HEK293T (cell line): ENCODE measurements at regions not wholly inside any gene's neighbourhood (a gene's known extent, or its start where the extent isn't known, plus 50 kb on each side); places are given as distances from the start of the nearest gene placed in this dataset.

ENCODE experiments used
- FOXM1 ChIP-seq: fragments of 450-650 bp; IDR thresholded peaks from 2 replicates; pipeline ENCODE4 v1.6.1; 2017; ENCODE audit warnings: mild to moderate bottlenecking, borderline replicate concordance
- SUZ12 ChIP-seq: fragments of 450-650 bp; IDR thresholded peaks from 2 replicates; pipeline ENCODE4 v1.6.1; 2016; ENCODE audit warnings: mild to moderate bottlenecking
- TF ChIP-seq, protein P1 (sequence below): fragments of 450-650 bp; IDR thresholded peaks from 2 replicates; pipeline ENCODE4 v1.6.1; 2016

DNA sequence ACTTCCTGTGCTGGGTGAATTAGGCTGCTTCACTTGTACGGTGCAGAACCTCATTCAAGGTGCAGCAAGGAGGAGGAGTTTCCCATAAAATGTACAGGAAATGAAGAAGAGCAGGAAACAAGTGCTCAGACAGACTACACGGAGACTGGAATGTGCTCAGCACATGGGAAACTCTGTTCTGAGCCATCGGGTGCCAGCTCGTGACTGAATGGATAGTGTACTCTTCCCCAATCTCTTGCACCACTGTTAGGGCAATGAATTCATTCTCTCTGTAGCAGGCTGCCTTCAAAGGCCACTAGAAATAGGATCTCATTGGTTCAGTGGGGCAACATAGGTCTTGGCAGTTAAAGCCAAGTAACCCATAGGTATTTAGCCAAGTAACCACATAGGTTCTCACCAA is 200.0 kb upstream of the LDB2 start:
- TF ChIP-seq FOXM1 (no peak), SUZ12 (no peak)
- TF ChIP-seq, protein P1, sequence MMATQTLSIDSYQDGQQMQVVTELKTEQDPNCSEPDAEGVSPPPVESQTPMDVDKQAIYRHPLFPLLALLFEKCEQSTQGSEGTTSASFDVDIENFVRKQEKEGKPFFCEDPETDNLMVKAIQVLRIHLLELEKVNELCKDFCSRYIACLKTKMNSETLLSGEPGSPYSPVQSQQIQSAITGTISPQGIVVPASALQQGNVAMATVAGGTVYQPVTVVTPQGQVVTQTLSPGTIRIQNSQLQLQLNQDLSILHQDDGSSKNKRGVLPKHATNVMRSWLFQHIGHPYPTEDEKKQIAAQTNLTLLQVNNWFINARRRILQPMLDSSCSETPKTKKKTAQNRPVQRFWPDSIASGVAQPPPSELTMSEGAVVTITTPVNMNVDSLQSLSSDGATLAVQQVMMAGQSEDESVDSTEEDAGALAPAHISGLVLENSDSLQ, result no peak
